GM18502 (cell line): ENCODE measurements at regions not wholly inside any gene's neighbourhood (a gene's known extent, or its start where the extent isn't known, plus 50 kb on each side); places are given as distances from the start of the nearest gene placed in this dataset.

Source experiments
- ATAC-seq: cut with Tn5 transposase; IDR thresholded peaks from one replicate; pipeline ENCODE4 v1.9.1; 2021; ENCODE audit warnings: mild to moderate bottlenecking; ENCODE audit not compliant: unreplicated experiment, poor library complexity

DNA sequence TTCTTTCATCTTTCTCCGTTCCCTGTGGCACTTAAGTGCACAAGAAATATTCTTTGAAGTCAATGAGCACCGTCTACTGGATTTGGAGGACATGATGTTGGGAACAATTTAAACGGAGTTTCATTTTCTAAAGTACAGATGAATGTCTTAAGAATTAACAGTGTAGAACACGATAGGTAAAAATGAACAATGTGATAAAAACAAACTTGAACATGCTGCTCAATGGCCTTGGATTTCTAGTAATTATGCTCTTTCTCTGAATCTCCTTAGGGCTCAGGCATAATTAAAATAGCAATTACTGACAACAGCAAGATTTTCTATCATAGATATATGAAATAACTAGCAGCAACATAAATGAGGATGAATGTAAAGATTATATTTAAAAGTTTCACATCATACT lies 142.2 kb upstream of the CDH6 start:
- ATAC-seq, result no peak

DNA sequence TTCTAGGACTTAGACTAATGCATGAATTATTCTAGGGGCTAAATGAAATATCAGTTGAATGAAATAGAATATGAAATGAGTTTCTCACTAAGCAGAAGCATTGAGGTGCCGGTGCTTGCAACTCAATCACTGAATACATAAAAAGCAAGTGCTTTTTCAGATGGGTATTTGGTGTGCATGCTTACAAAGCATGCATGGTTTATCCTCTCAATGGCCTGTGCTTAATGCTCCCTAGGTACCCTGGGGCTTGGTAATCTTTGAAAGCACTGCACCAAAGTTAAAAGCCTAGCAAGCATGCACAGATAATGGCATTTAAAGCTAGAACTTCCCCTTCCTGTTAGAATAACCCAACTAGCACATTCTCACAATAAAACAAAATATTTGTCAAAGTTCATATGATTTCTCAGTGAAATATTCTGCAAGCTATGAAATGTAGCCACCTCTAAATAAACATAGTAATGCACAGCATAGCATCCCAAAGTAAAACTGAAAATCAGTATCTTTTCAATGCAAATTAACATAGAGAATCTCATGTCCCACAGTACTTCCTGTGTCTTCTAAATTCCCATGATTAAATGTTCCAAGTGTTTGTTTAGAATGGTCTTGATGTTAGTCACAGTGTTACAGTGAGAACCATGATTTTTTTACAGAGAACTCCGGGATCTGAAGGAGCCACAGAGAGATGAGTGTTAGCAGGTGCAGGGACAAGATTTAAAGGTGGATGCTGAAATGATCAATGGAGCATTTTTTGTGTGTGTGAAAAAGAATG lies 143.4 kb upstream of the CDH6 start:
- ATAC-seq, result no peak

DNA sequence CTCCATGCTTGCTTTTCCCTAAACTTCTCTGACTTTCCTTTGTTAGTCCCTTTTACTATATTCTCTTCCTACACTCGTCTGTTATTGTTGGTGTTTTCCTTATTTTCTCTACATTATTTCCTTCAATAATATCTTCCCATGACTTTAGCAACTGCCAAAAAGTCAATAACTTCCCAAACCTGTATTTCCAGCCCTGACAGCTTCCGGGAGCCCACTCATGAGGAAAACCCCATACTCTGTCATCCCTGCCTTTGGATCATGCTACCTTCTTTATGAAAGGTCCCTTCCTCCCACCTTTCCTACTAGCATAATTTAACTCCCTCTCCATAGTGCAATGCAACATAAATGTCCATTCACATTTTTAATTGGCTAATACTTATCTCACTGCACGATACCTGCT lies 144.0 kb upstream of the CDH6 start:
- no peak for ATAC-seq

DNA sequence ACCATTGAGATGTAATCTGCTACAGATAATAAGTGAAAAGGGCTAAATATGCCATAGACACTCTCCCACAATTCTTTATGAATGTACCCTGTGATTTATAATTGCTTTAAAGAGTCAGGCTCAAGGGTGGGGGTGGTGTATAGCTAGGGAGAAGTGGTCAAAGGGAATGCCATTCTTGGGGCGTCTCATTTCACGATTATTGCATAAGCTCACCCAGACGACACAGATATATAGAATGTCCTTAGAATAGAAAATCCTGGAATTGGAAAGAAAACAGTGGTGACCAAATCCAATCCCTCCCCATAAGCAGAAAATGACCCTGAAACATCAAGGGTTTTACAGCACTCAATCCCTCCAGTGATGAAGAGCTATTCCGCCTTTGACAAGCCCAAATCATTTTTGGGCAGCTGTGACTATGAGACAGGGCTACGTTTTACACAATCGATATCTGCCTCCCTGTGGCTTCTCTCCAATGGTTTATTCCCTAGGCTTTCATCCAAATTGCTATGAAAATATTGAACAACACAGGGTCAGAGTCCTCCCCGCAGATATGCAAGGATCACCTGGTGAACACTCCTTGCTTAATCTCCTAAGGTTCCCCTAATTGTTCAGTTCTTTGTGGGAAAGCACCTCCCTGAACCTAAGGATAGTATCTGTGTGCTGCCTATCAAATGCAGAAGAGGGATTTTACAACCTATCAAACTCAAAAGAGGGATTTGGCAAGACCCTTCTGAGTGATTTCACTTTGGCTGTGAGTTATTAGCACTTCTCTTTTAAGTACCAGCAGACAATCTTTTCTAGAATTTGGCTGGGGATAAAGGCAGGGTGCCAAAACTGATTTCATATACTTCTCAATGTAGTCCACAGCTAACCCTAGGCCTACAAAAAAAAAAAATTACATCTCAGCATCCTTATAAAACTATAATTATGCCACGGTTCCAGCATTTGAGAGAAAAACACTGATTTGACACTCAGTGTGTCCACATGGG lies 144.9 kb upstream of the CDH6 start:
- no peak for ATAC-seq

DNA sequence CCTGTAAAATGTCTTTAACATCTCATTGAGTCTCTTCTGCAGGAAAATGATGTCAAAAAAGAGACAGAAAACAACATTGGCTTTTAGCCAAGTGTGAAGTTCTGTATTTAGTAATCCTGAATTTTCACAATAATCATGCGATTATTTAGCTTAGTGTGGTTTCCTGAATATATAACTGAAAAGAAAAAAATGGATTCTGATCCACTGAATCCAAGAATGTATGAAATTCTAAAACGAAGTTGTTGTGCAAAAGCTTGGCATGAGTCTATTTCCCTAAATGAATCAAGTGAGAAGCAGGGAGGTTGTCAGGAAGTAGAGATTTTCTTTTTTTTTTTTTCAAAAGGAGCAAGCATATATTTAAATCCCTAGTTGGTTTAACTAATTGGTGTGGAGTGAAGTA lies 145.9 kb upstream of the CDH6 start:
- ATAC-seq, result no peak

DNA sequence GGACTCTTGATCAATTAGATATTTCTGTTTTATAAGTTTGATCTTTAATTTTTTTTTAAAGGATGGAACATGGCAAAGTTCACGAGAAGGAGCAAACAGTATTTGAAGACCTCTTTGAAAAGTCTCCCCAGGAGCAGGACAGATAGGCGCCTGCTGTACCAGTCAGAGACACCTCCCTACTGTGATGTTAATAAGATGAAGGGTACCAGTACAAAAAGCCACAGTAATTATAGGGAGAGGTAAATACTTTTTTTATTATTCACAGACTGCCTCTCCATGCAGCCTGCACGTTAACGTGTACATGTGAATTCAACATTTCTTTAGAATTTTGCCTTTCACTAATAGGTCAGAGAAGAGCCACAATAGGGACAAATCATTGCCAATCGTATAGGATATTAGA lies 146.5 kb upstream of the CDH6 start:
- ATAC-seq, result no peak

DNA sequence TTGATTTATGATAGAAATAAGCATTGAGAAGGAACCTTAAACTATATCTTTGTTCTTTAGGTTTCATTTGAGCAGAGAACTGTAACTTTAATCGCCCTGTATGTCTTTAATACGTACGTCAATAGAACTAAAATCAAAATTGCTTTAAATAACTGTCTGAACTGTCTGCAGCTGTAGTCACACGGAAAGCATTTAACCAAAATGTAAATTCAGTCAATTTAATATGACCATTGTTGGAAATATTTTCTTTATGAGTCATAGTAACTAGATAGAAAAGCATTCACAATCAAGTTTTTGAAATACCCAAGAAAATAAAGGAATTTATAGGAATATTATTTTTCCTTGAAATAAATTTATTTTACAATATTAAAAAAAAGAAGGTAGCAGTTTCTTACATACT lies 157.1 kb upstream of the CDH6 start:
- ATAC-seq, result no peak

DNA sequence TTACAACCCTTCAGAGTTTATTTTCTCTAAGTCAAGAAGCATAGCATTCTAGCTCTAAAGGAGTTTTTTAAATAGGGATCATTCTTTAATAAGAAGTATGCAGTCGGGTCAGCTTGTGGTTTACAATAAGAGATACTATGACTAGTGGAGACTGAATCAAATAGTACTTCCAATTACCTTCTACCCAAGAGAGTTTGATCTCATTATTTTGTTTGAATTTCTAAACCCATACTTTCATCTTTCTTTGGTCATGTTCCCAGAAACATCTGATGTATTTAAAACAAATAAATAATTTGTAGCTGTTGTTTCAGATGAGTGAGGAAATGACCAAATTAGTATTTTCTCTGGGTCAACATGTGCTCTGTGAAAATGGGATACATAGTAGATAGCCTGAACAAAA lies 160.2 kb upstream of the CDH6 start:
- no peak for ATAC-seq

DNA sequence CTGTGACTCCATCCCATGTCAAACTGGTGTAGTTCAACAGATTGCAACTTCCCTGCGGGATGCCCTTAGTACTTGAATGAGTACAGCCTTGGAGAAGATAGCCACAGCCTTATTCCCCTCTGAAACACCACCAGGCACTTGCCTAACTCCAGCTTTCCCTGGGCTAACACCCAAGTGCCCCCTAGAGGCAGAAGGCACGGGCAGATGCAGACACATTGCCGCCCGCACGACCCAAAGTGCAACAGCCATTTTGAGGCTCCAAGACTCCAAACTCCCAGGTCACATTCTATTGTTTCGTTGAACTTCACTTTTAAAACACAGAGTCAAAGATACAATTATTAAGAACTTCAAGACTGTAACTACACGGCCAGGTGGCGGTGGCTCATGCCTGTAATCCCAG lies 163.6 kb upstream of the CDH6 start:
- ATAC-seq, result no peak

DNA sequence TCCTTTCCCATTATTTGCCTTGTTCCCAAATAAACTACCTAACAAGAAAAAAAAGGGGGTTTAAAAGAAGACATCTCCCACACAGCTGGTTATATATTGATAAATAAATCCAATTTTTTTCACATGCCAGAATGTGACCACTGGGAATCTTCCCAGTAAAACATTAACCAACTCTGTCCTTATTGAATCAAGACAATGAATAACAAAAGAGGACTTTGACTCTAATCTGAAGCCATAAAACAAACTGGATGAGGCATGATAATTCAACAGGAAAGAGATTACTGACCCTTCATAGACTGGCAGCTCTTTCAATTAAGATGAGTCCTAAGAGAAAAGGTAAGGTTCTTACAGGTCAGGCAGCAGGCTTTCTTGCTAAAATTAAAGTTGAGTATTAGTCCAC lies 165.8 kb upstream of the CDH6 start:
- ATAC-seq, result no peak

DNA sequence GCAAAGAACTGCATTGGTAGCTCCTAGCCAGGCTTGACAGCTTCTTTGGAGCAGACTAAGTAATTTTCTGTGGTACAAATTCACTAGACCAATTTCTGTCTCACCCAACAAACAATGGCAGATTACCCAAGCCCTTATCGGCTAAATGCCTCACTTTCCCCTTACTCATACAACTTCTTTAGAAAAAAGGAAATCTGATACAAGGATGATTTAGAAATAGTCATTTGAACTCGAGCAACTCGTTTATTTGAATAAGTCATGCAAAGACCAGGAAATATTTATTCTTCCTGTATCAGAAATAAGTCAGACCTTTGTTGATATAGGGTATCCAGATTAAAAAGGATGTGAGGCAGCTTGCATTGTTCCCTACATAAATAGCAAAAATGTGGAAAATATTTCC lies 170.4 kb upstream of the CDH6 start:
- no peak for ATAC-seq

DNA sequence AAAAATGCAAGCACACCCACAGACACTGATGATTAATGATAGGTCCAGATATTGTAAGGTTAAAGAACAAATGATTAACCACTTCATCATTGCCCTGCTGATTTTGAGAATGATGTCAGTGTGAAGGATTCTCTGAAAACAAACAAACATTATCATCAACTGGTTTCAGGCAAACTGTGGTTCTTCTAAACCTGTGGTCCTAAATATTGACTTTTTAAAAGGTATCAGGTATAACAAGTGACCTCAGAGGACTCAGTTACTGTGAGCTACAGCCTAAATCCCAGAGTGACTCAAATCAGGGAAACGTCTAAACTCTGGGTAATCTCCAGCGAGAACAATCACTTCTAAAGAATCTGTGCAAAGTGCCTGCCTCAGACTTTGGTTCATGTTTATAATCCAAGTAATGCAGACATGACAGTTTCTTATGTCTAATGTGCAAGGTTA lies 172.3 kb upstream of the CDH6 start:
- no peak for ATAC-seq

DNA sequence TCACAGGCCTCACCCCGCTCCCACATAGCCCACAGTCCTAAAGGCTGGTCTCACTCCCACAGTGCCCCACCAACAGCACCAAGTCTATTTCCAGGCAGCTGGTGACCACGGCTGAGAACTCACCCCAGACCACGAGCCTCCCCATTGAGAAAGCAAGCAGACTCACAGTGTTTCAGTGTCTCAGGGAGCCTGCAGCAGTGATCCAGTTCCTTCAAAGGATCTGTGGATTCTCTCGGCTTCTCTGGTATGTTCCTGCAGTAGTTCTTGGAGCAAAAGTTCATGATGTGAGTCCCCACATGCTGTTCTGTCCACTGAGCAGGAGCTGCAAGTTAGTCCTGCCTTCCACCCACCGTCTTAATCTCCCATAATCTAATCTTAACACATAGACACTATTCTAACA lies 185.3 kb upstream of the CDH6 start:
- ATAC-seq, result no peak

DNA sequence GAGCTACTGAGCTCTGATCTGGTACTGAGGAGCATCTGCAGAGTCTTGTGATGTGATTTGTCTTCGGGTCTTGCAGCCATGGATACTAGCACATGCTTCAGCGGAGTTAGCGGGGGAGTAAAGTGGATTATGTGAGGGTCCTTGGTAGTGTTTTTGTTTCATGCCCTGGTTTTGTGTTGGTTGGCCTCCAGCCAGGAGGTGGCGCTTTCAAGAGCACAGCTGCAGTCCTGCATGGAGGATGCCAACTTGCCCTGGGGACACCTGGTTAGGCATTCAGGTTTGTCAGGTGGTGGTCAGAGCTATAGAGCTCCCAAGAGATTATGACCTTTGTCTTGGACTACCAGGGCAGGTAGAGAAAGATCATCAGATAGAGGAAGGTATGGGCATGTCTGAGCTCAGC lies 185.8 kb upstream of the CDH6 start:
- no peak for ATAC-seq

DNA sequence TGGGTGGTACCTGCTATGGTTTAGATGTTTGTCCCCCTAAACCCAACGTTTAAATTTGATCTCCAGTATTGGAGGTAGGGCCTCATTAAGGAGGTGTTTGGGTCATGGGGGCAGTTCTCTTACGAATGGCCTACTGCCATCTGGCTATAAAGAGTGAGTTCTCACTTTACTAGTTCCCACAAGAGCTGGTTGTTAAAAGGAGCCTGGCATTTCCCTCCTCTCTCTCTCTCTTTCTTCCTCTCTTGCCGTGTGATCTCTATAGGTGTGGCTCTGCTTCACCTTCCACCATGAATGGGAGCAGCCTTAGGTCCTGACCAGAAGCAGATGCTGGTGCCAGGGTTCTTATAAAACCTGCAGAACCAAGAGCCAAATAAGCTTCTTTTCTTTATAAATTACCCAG lies 193.2 kb upstream of the CDH6 start:
- ATAC-seq, result no peak

DNA sequence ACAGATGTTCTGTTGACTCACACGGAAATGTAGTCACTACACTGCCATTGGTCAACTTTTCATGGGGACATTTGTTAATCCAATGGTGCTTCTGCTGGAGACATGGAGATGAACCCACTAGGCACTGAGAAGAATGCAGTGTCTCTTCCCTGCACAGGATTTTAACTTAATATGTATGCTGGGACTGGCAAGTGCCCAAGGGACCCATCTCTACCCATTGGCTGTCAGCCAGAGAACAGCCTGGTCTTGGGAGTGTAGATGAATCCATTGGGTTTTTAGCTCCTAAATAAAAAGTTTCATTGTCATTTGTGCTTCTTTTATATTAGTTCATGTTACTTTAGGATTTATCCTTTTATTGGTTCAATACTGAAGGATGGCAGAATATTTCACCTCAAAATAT lies 195.8 kb upstream of the CDH6 start:
- ATAC-seq, result no peak

DNA sequence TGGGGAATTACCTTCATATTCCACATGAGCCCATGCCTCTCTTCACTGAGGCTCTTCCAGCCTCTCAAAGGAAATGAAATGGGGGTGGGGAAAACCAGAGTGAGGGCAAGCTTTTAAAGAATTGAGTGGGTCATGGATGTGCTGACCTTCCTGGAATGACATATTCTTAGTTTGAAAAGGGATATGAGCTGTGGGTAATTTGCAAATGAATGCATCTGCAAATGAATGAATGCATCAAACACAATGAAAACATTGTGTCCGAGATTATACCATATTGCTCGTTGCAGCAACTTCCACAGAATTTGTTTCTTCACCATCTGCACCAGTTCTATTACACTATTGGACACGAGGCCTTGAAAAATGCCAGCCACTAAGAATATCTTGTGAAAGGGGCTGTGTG lies 198.6 kb upstream of the CDH6 start:
- no peak for ATAC-seq

DNA sequence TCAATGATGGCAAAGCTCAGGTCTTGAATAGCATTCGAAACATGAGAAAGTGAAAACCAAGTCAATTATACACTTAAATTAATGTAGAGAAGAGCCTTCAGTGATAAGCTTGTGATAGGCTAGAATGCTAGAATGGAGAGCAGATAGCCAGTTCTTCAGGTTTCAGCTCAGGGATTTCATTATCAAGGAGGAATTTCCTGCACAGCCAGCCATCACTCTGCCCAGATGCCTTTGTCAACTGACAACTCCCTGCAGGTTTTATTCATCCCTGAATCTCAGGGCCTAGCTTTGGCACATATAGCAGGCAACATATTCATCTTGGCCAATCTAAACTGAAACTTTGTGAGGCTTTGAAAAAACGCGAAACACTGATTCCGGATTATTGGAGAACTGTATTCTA lies 199.3 kb upstream of the CDH6 start:
- ATAC-seq, result no peak

DNA sequence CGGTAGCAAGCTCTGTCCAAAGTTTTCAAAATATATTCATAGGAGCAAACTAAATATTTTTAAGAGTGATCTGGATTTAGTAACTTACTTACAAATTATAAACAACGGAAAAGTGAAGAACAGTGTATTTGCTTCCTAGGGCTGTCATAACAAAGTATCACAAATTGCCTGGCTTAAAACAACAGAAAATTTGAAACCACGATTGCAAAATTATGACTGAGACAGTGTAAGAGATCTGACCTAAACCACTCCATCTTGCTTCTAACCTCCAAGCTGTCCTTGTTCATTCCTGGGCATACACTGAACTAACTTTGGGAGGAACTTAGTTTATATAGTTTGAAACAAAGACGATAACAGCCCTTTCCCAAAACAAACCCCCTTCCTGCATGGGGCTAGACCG lies 202.0 kb upstream of the CDH6 start:
- no peak for ATAC-seq

DNA sequence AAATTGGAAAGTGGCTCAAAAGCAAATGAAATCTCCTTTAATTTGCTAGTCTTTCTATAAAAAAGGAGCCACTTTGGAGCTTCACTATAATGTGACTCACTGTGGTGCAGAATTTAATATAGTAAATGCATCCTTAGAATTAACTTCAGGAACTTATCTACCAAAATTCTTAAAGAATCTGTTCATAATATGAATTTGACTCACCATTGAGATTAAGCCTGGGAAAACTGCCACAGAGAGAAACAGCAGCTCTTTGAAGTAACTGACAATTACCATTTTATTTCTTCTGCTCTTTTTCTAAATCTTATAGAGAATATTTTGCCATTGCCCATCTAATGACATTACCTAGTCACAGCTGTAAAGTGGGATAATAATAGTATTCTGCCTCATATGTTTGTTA lies 211.9 kb upstream of the CDH6 start:
- no peak for ATAC-seq

DNA sequence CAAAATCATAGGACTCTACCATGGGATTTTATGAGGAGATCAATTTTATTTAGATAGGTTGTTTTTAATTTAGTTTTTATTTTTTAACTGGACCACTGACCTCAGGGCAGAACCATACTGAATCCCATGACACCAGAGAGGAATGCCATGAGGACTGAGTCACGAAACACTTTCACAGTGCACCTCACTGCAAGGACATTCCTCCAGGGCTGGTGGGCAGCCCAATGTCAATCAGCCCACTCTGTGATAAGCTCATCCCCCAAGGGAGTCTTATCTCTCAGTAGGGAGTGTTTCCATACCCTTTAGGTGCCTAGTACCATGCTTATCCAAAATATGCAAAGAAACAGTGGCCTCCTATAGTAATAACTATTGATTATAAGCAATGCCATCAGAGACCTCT lies 224.5 kb upstream of the CDH6 start:
- no peak for ATAC-seq

DNA sequence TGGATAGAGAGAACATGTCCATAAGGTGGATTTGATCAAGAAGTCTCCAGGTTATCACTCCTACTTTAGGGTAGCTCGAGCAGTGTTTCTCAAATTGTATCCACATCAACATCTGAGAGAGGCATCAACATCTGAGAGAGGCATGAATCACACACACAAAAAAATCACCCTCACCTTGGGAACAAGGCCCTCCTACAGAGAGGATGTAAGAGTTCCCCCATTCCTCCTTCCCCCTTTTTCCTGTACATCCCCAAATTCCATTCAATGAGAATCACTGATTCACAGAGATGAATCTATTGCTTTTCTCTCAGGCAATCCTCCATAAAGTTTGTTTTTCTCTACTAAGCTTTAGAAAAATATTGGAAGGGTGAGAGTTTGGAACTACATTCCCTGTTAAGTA lies 233.4 kb upstream of the CDH6 start:
- ATAC-seq, result no peak
